Cardiac muscle cell (in vitro differentiated cells and primary cell): ENCODE measurements at regions not wholly inside any gene's neighbourhood (a gene's known extent, or its start where the extent isn't known, plus 50 kb on each side); places are given as distances from the start of the nearest gene placed in this dataset.
"Not testable (repeated sequence)": the region's sequence is repeated elsewhere in the genome, so short reads cannot be mapped to it uniquely, and the experiment has no call there.

ENCODE experiments used
- DNase-seq, 2 donors: peaks; one replicate each; pipeline versions ENCODE4 v3.0.0 to v3.0.0-alpha.2; 2010 to 2017; ENCODE audit warnings: low read depth in 1 of 2, low spot score in 1 of 2
- H3K27ac ChIP-seq: fragments of 200-600 bp; sonication (generic); 2 replicates; pipeline ENCODE4 v1.5.1; 2016
- H3K27me3 ChIP-seq: fragments of 200-600 bp; sonication (generic); 2 replicates; pipeline ENCODE4 v1.6.0; 2016; ENCODE audit warnings: control low read depth
- H3K36me3 ChIP-seq: fragments of 200-600 bp; sonication (generic); 2 replicates; pipeline ENCODE4 v1.5.1; 2016; ENCODE audit warnings: control low read depth
- H3K4me1 ChIP-seq: fragments of 200-600 bp; sonication (generic); 2 replicates; pipeline ENCODE4 v1.8.1; 2017; ENCODE audit warnings: low read depth, mild to moderate bottlenecking, mixed run types
- H3K4me3 ChIP-seq: fragments of 200-600 bp; sonication (generic); 2 replicates; pipeline ENCODE4 v1.5.1; 2016; ENCODE audit warnings: mild to moderate bottlenecking
- H3K9me3 ChIP-seq: fragments of 200-600 bp; sonication (generic); 2 replicates; pipeline ENCODE4 v1.5.1; 2017; ENCODE audit warnings: low read depth, mild to moderate bottlenecking, control low read depth
- TF ChIP-seq, protein P1 (sequence below): IDR thresholded peaks from 2 replicates; pipeline ENCODE4 v1.5.1; 2012; ENCODE audit warnings: low read depth, mild to moderate bottlenecking, low read length

DNA sequence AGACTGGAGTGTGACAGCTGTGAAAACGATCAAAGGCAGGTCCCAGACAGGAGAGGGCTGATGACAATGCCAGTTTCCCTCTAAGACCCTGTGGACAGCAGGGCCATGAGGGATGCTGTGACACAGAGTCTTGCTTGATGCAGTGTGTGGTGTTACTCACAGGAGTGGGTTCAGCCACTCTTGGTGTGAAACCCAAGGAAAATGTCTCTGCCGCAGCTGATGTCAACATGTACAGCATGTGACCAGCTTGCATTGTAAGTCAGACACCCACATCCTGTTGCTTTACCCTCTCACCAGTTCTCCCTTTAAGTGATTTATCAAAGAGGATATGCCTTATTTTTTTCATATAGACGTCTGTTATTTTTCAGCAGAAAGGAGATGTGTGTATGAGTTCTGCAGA, 268.6 kb downstream of the BTG1 start:
- DNase-seq, result peak in 1 of 2 donors; percentile 63

DNA sequence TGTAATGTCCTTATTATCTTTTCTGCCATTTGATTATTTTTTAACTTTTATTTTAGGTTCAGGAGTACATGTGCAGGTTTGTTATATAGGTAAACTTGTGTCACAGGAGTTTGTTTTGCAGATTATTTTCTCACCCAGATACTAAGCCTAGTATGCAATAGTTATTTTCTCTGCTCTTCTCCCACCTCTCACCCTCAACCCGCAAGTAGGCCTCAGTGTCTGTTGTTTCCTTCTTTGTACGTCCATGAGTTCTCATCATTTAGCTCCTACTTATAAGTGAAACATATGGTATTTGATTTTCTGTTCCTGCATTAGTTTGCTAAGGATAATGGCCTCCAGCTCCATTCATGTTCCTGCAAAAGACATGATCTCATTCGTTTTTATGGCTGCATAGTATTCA, 270.0 kb downstream of the BTG1 start:
- not testable (repeated sequence) for H3K9me3 ChIP-seq, H3K4me3 ChIP-seq, H3K27me3 ChIP-seq, DNase-seq, H3K4me1 ChIP-seq, H3K36me3 ChIP-seq, H3K27ac ChIP-seq

More for the DNA sequence above, 268.6 kb downstream of the BTG1 start:
- H3K9me3 ChIP-seq, result no peaks in the 10 kb centered on the region
- H3K27me3 ChIP-seq, result no peaks in the 10 kb centered on the region
- H3K4me3 ChIP-seq, result no peak overlapping the region
- no peaks in the 10 kb centered on the region for H3K4me1 ChIP-seq
- TF ChIP-seq, protein P1, sequence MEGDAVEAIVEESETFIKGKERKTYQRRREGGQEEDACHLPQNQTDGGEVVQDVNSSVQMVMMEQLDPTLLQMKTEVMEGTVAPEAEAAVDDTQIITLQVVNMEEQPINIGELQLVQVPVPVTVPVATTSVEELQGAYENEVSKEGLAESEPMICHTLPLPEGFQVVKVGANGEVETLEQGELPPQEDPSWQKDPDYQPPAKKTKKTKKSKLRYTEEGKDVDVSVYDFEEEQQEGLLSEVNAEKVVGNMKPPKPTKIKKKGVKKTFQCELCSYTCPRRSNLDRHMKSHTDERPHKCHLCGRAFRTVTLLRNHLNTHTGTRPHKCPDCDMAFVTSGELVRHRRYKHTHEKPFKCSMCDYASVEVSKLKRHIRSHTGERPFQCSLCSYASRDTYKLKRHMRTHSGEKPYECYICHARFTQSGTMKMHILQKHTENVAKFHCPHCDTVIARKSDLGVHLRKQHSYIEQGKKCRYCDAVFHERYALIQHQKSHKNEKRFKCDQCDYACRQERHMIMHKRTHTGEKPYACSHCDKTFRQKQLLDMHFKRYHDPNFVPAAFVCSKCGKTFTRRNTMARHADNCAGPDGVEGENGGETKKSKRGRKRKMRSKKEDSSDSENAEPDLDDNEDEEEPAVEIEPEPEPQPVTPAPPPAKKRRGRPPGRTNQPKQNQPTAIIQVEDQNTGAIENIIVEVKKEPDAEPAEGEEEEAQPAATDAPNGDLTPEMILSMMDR, result no peak
- no peak overlapping the region for H3K27ac ChIP-seq
- no peaks in the 10 kb centered on the region for H3K36me3 ChIP-seq

DNA sequence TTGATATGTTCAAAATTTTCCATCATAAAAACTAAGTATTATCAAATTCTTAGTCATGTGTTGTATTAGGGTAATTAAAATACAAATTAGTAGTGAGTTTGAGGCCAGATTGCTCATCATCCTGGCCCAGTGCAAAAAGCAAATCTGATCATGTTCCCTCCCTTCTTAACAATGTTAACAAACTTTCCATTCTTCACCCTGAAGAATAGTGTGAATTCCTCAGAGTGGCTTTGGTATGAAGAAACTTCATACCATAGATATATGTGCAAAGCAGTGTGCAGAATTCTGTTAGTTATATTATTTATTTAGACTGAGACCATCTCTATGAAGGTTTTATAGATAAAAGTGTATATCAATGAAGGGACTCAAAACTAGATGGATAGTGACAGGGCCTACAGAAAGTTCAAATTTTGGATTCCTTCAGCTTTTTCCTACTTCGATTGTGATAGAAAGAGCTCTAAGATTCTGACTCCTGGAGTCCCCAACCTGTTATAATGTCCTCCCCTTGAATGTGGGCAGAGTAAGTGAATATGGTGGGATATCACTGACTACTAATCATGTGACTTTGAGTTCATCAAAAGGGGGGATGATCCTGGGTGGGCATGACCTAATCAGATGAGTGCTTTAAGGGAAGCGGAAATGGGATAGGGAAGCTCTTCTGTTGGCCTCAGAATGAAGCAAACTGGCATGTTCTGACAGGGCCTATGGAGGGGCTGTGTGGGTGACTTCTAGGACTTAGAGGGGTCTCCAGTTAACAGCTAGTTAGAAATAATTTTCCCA, 271.4 kb downstream of the BTG1 start:
- no peaks in the 10 kb centered on the region for H3K9me3 ChIP-seq
- no peaks in the 10 kb centered on the region for H3K27me3 ChIP-seq
- H3K4me1 ChIP-seq, result no peaks in the 10 kb centered on the region
- H3K27ac ChIP-seq, result no peak overlapping the region
- DNase-seq, result peak in 1 of 2 donors; percentile 6
- TF ChIP-seq, protein P1, result no peak
- H3K36me3 ChIP-seq, result no peaks in the 10 kb centered on the region
- no peak overlapping the region for H3K4me3 ChIP-seq

DNA sequence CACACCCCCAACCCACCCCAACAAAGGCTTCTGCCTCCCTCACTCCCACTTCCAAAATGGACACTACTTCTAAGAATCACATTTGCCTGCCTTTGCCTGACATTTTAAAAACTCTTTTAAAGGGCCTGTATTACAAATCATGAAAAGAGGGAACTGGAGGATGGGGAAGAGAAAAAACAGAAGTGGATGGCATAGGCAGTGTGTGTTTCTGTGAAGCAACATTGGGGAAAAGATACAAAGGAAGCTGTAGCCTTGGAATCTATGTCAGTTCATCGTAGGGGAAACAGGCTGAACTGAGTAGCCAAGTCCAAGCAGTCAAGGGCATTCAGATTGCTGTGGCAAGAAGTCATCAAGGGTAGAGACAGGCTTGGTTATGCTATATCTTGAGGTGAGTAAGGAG, 273.9 kb downstream of the BTG1 start:
- no peak overlapping the region for H3K27ac ChIP-seq
- TF ChIP-seq, protein P1, result no peak
- no peak overlapping the region for H3K4me3 ChIP-seq
- no peaks in the 10 kb centered on the region for H3K4me1 ChIP-seq
- H3K27me3 ChIP-seq, result no peaks in the 10 kb centered on the region
- H3K36me3 ChIP-seq, result no peaks in the 10 kb centered on the region
- H3K9me3 ChIP-seq, result no peaks in the 10 kb centered on the region
- no peak for DNase-seq

DNA sequence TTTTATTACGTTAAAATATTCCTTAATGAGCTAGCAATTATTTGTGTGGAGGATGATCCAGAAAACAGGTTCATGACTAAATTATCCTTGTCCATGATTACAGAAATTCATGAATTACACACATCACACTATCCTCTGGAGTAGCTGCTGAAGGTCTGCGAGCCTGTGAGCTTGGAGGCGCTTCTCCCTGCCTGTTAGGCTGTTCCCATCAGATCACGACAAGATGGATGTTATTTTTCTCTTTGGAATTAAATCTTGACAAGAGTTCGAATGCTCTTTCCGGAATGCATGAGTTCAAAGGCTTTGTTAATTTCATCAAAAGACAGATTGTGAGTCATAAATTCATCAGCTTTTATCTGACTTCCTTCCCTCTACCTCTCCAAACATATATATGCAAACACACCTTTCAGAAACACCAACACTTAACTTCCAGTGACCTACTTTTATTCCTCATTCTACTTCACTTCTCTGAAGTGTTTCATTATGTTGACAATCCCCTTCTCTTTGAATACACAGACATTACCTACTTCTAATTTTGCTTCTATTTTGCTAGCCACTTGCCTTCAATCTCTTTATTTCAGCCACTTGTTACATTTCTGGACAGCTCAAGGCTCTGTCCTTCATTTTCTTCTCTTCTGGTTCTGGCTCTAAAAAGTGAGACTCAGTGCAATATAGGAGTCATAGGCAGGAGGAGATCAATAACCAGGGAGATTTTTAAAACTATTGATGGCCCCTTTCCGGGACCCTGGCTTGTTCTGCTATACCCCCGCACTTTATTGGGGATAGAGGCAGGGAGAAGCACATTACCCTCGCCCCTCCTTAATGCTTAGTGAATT, 274.6 kb downstream of the BTG1 start:
- H3K4me1 ChIP-seq, result no peaks in the 10 kb centered on the region
- no peaks in the 10 kb centered on the region for H3K9me3 ChIP-seq
- DNase-seq, result no peak
- H3K27me3 ChIP-seq, result no peaks in the 10 kb centered on the region
- H3K27ac ChIP-seq, result no peak overlapping the region
- no peaks in the 10 kb centered on the region for H3K36me3 ChIP-seq
- TF ChIP-seq, protein P1, result no peak
- no peak overlapping the region for H3K4me3 ChIP-seq

DNA sequence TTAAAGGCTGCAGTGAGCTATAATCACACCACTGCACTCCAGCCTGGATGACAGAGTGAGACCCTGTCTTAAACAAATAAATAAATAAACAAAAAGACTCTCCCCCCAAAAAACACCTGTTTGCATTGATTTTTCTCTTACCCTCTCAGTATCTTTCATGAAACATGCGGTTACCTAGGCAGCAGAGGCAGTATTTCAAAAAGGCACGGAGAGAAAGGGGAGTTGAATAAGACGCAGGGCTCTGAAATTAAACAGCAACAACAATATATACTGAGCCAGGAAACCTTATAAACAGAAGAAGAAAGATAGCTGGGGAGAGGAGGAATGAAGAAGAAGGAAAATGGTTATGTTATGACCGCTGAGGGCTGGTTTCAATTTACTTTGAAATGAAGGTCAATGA, 277.6 kb downstream of the BTG1 start:
- Histone ChIP-seq H3K4me1 (no peaks in the 10 kb centered on the region), H3K27ac (no peak overlapping the region), H3K9me3 (no peaks in the 10 kb centered on the region), H3K27me3 (no peaks in the 10 kb centered on the region), H3K4me3 (no peak overlapping the region), H3K36me3 (no peaks in the 10 kb centered on the region)
- DNase-seq, result no peak
- TF ChIP-seq, protein P1, result no peak
